Choroid plexus epithelial cell (primary cell): ENCODE measurements at regions not wholly inside any gene's neighbourhood (a gene's known extent, or its start where the extent isn't known, plus 50 kb on each side); places are given as distances from the start of the nearest gene placed in this dataset.
A peak's percentile ranks its signal among the peaks of the same experiment; 100 is the strongest.

Source experiments
- DNase-seq: peaks from one replicate; pipeline ENCODE4 v3.0.0-alpha.2; 2010; ENCODE audit warnings: low read depth
- H3K4me3 ChIP-seq: 2 replicates; pipeline ENCODE4 v1.5.1; 2011; ENCODE audit warnings: low read depth, mild to moderate bottlenecking, control low read depth, low read length, moderate library complexity
- CTCF ChIP-seq: conservative IDR thresholded peaks from 2 replicates; pipeline ENCODE4 v1.5.1; 2011; ENCODE audit warnings: low read depth, mild to moderate bottlenecking, control low read depth, inconsistent platforms, low read length, moderate library complexity

- no peak for DNase-seq
- H3K4me3 ChIP-seq = no peak overlapping the region
- no peak for TF ChIP-seq CTCF
Measured at GRCh38 chr4:124484940-124485339, 227.6 kb downstream of the ANKRD50 start.

GRCh38 chr4:124486423-124486822 lies 226.1 kb downstream of the ANKRD50 start:
- H3K4me3 ChIP-seq = no peak overlapping the region
- no peak for TF ChIP-seq CTCF
- no peak for DNase-seq

- no peak for TF ChIP-seq CTCF
- DNase-seq = no peak
- no peak overlapping the region for H3K4me3 ChIP-seq
Measured at GRCh38 chr4:124487651-124488050, 224.9 kb downstream of the ANKRD50 start.

GRCh38 chr4:124491361-124492145 lies 221.0 kb downstream of the ANKRD50 start:
- TF ChIP-seq CTCF = no peak
- no peak for DNase-seq
- no peak overlapping the region for H3K4me3 ChIP-seq

- TF ChIP-seq CTCF = no peak
- peak; percentile 31 for DNase-seq
- no peak overlapping the region for H3K4me3 ChIP-seq
Measured at GRCh38 chr4:124499261-124499660, 213.3 kb downstream of the ANKRD50 start.

- no peak overlapping the region for H3K4me3 ChIP-seq
- TF ChIP-seq CTCF = no peak
- no peak for DNase-seq
Measured at GRCh38 chr4:124501576-124501975, 211.0 kb downstream of the ANKRD50 start.

GRCh38 chr4:124504431-124504830 lies 208.1 kb downstream of the ANKRD50 start:
- no peak overlapping the region for H3K4me3 ChIP-seq
- no peak for TF ChIP-seq CTCF
- peak; percentile 4 for DNase-seq
